HUES48 (cell line): ENCODE measurements at regions not wholly inside any gene's neighbourhood (a gene's known extent, or its start where the extent isn't known, plus 50 kb on each side); places are given as distances from the start of the nearest gene placed in this dataset.

Experiments
- H3K27ac ChIP-seq: one replicate; pipeline ENCODE4 v1.7.0; 2013; ENCODE audit warnings: low read depth, low read length, inconsistent platforms
- H3K27me3 ChIP-seq: 2 replicates; pipeline ENCODE4 v1.6.1; 2013; ENCODE audit warnings: mild to moderate bottlenecking, low read length; ENCODE audit not compliant: control insufficient read depth, insufficient read depth
- H3K36me3 ChIP-seq: 2 replicates; pipeline ENCODE4 v1.6.1; 2013; ENCODE audit warnings: low read length; ENCODE audit not compliant: control insufficient read depth, insufficient read depth
- H3K4me1 ChIP-seq: 2 replicates; pipeline ENCODE4 v1.6.1; 2013; ENCODE audit warnings: mild to moderate bottlenecking, low read length; ENCODE audit not compliant: control insufficient read depth, insufficient read depth
- H3K4me3 ChIP-seq: 2 replicates; pipeline ENCODE4 v1.5.1; 2013; ENCODE audit warnings: mild to moderate bottlenecking, low read depth, low read length
- H3K9ac ChIP-seq: 2 replicates; pipeline ENCODE4 v1.6.1; 2013; ENCODE audit warnings: mild to moderate bottlenecking, low read depth, low read length, moderate library complexity
- H3K9me3 ChIP-seq: 2 replicates; pipeline ENCODE4 v1.6.1; 2013; ENCODE audit warnings: low read length; ENCODE audit not compliant: control insufficient read depth, insufficient read depth

DNA sequence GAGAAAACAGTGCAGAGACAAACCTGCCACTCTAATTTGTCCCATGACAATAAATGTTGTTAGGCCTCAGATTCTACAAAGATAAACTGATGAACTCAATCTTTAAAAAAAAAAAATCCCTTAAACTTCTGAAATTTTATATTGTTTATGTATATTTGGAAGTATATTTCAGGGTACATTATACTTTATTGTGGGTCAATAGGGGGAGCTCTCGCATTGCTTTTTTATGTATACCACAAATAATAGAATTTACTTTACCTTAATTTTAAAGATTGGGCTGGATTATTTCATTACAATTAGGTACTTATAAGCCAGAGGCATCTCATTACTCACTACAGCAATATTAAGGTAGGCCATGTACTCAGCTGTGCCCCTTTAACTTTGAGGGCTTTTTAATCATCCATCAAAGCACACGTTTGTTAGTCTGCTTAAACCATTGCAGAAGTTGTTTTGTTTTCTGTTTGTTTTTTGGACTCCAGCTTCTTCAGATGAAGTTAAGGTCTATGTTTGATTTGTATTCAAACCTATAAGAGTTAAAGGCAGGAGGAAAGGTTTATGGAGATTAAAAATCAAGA is 56.3 kb upstream of the EYA4 start:
- H3K4me3 ChIP-seq, result no peak overlapping the region

GRCh38 chr6:133185731-133186130 is 55.4 kb upstream of the EYA4 start:
- no peak overlapping the region for H3K4me3 ChIP-seq
- H3K9me3 ChIP-seq, result no peaks in the 10 kb centered on the region
- no peaks in the 10 kb centered on the region for H3K36me3 ChIP-seq
- no peaks in the 10 kb centered on the region for H3K27me3 ChIP-seq
- peaks cover 21% of the 10 kb centered on the region for H3K4me1 ChIP-seq
- no peak overlapping the region for H3K9ac ChIP-seq
- no peak overlapping the region for H3K27ac ChIP-seq

More for the DNA sequence above, 56.3 kb upstream of the EYA4 start:
- no peaks in the 10 kb centered on the region for H3K27me3 ChIP-seq
- no peaks in the 10 kb centered on the region for H3K9me3 ChIP-seq
- H3K4me1 ChIP-seq, result peaks cover 21% of the 10 kb centered on the region
- no peak overlapping the region for H3K9ac ChIP-seq
- H3K36me3 ChIP-seq, result no peaks in the 10 kb centered on the region
- no peak overlapping the region for H3K27ac ChIP-seq

GRCh38 chr6:133187114-133187513 is 54.0 kb upstream of the EYA4 start:
- no peak overlapping the region for H3K27ac ChIP-seq
- no peak overlapping the region for H3K4me3 ChIP-seq
- H3K9me3 ChIP-seq, result no peaks in the 10 kb centered on the region
- no peak overlapping the region for H3K9ac ChIP-seq
- H3K36me3 ChIP-seq, result no peaks in the 10 kb centered on the region
- peaks cover 25% of the 10 kb centered on the region for H3K4me1 ChIP-seq
- H3K27me3 ChIP-seq, result no peaks in the 10 kb centered on the region

DNA sequence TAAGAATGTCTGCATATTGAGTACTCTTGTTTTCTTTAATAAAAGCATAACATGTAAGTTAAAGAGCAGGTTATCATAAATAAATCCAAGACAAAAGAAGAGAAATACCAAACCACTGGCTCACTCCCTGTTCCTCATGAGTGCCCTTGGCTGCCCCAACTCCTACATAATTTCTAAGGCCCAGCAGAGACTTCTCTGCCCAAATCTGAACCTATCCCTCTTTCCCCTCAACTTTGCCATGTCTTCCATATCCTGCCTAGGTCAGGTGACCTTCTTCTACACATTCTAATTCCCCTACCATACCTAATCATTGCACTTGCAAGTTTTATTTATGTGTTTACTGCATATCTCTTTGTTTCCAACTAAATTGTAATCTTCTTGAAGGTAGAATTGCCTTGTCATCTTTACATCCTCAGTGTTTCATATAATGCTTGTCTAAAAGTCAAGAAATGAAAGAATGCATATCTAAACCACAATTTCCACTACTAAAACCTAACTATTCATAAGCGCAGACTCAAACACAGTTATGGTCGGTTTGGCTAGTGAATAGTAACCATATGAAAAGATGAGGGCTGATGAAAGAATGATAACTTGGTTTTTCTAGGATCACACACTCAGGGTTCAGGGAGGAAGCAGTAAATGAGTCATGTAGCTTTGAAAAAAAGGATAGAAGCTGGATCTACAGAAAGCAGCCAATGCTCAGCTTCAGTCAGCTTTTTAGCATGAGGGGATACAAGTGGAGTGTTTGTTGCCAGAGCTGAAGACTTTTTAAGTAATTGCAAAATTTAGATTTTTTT is 53.3 kb upstream of the EYA4 start:
- no peak overlapping the region for H3K4me3 ChIP-seq
- H3K9ac ChIP-seq, result no peak overlapping the region
- H3K27me3 ChIP-seq, result no peaks in the 10 kb centered on the region
- H3K4me1 ChIP-seq, result peaks cover 25% of the 10 kb centered on the region
- no peak overlapping the region for H3K27ac ChIP-seq
- no peaks in the 10 kb centered on the region for H3K36me3 ChIP-seq
- H3K9me3 ChIP-seq, result no peaks in the 10 kb centered on the region

DNA sequence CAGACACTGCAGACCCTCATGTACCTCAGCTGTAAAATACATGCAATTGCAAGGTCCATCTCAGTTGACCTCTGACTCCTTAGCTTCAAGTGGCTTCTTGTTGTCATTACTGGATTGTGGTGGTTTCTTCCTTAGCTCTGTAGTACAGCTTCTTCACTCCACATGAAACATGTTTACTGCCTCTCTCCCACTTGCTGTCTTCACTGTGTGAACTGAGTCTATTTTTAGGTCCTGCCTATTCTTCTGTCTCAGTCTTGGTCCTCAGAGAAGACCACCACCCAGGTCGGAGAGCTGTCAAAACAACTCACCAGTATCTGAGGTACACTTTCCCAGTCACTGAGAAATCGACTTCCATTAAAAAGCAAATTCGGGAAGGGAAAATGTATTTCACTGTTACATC is 50.2 kb upstream of the EYA4 start:
- Histone ChIP-seq H3K27ac (no peak overlapping the region), H3K36me3 (no peaks in the 10 kb centered on the region), H3K9ac (no peak overlapping the region), H3K4me3 (no peak overlapping the region), H3K4me1 (peaks cover 25% of the 10 kb centered on the region), H3K9me3 (no peaks in the 10 kb centered on the region), H3K27me3 (no peaks in the 10 kb centered on the region)

DNA sequence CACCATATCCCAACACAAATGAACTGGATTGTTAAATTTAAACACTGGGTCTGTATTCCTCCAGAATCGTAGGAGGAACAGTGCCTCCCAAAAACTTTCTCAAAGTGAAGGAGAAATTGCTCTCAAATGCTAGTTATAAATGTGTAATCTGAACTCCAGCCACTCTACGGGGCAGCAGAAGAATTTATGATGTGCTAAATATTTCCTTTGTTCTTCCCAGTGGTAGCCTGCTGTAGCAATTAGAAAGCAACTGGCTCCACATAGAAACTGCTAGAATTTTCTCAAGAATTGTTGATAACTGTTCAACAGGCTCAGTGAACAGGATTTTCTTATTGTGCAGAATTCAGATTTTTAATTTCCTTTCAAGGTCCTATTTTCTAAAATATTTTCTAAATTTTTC is 49.8 kb upstream of the EYA4 start:
- no peak overlapping the region for H3K4me3 ChIP-seq

More for the DNA sequence above, 49.8 kb upstream of the EYA4 start:
- H3K36me3 ChIP-seq, result no peaks in the 10 kb centered on the region
- H3K4me1 ChIP-seq, result peaks cover 25% of the 10 kb centered on the region
- no peaks in the 10 kb centered on the region for H3K27me3 ChIP-seq
- H3K9ac ChIP-seq, result no peak overlapping the region
- H3K9me3 ChIP-seq, result no peaks in the 10 kb centered on the region
- no peak overlapping the region for H3K27ac ChIP-seq
